Endothelial cell (in vitro differentiated cells): ENCODE measurements at regions not wholly inside any gene's neighbourhood (a gene's known extent, or its start where the extent isn't known, plus 50 kb on each side); places are given as distances from the start of the nearest gene placed in this dataset.

ENCODE experiments used
- DNase-seq: peaks from one replicate; pipeline ENCODE4 v3.0.0; 2021; ENCODE audit warnings: low spot score
- H3K27ac Mint-ChIP-seq: one replicate; pipeline ENCODE4 v1.8.0; 2021; ENCODE audit warnings: mixed read lengths, inconsistent platforms; ENCODE audit not compliant: unreplicated experiment
- H3K27me3 Mint-ChIP-seq: one replicate; pipeline ENCODE4 v1.8.0; 2021; ENCODE audit warnings: mild to moderate bottlenecking, moderate library complexity, mixed read lengths, inconsistent platforms; ENCODE audit not compliant: unreplicated experiment
- H3K36me3 Mint-ChIP-seq: one replicate; pipeline ENCODE4 v1.8.0; 2021; ENCODE audit warnings: mild to moderate bottlenecking, low read depth, mixed read lengths, inconsistent platforms; ENCODE audit not compliant: unreplicated experiment
- H3K4me1 Mint-ChIP-seq: one replicate; pipeline ENCODE4 v1.8.0; 2021; ENCODE audit warnings: mild to moderate bottlenecking, mixed read lengths, inconsistent platforms; ENCODE audit not compliant: unreplicated experiment
- H3K4me3 Mint-ChIP-seq: one replicate; pipeline ENCODE4 v1.8.0; 2021; ENCODE audit warnings: mild to moderate bottlenecking, mixed read lengths, inconsistent platforms; ENCODE audit not compliant: unreplicated experiment
- H3K9me3 Mint-ChIP-seq: one replicate; pipeline ENCODE4 v1.8.0; 2021; ENCODE audit warnings: mixed read lengths, inconsistent platforms; ENCODE audit not compliant: unreplicated experiment
- CTCF ChIP-seq: fragments of 200-600 bp; sonication (generic); IDR thresholded peaks from one replicate; pipeline ENCODE4 v1.5.0; 2021; ENCODE audit warnings: antibody characterized with exemption; ENCODE audit not compliant: unreplicated experiment

GRCh38 chr17:77010667-77011066 is 130.1 kb upstream of the SEC14L1 start:
- Mint-ChIP-seq H3K27me3 (no peaks in the 10 kb centered on the region), H3K4me3 (no peak overlapping the region), H3K9me3 (no peaks in the 10 kb centered on the region), H3K4me1 (peaks cover 5% of the 10 kb centered on the region), H3K36me3 (no peaks in the 10 kb centered on the region), H3K27ac (no peak overlapping the region)
- DNase-seq = no peak
- TF ChIP-seq CTCF = no peak

DNA sequence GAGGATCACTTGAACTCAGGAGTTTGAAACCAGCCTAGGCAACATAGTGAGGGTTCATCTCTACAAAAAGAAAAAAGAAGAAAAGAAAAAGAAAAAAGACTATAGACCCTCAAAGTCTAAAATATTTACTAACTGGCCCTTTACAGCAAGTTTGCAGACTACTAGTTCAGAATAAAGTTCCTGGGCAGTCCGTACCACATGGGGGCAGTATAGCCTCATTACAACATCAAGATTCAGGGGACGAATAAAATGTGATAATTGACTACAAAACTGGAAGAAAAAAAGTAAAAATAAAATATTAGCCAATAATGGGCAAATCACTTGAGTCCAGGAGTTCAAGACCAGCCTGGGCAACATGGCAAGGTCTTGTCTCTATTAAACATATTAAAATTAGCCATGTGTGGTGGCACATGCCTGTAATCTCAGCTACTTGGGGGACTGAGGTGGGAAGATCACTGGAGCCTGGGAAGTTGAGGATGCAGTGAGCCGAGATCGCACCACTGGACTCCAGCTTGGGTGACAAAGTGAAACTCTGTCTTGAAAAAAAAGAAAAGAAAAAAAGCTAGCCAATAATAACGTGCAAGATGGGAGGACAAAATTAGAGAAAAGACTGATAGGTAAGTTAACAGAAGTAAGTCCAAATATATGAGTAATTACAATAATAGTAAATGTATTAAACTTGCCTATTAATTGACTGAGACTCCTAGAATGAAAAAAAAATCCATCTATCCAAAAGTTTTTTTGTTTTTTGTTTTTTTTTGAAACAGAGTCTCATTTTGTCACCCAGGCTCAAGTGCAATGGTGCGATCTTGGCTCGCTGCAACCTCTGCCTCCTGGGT is 129.4 kb upstream of the SEC14L1 start:
- Mint-ChIP-seq H3K27me3 (no peaks in the 10 kb centered on the region), H3K4me1 (peaks cover 5% of the 10 kb centered on the region), H3K9me3 (no peaks in the 10 kb centered on the region), H3K36me3 (no peaks in the 10 kb centered on the region), H3K27ac (no peak overlapping the region), H3K4me3 (no peak overlapping the region)
- TF ChIP-seq CTCF = peak; percentile 78
- DNase-seq = peak; percentile 65

GRCh38 chr17:77018504-77018903 is 122.3 kb upstream of the SEC14L1 start:
- DNase-seq = no peak
- Mint-ChIP-seq H3K27me3 (no peaks in the 10 kb centered on the region), H3K4me1 (peaks cover 8% of the 10 kb centered on the region), H3K27ac (no peak overlapping the region), H3K36me3 (no peaks in the 10 kb centered on the region), H3K9me3 (no peaks in the 10 kb centered on the region), H3K4me3 (no peak overlapping the region)
- TF ChIP-seq CTCF = no peak

DNA sequence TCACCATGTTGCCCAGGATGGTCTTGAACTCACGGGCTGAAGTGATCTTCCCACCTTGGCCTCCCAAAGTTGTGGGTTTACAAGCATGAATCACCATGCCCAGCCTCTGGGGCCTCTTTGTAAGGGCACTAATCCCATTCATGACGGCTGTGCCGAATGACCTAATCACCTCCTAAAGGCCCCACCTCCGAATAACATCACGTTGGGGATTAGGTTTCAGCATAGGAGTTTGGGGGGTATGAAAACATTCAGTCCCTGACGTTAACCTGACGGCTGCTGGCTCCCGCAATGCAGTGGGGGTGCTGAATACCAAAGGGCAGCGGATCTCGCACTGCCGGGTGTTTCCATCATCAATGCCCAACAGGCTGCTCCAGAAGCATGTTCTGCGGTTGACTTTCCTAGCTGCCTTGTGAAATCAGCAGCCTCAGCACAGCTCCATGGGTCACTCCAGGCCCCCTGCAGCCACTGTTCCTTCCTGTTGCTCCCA is 120.8 kb upstream of the SEC14L1 start:
- no peak for TF ChIP-seq CTCF
- Mint-ChIP-seq H3K4me1 (peaks cover 8% of the 10 kb centered on the region), H3K4me3 (no peak overlapping the region), H3K27ac (no peak overlapping the region), H3K27me3 (no peaks in the 10 kb centered on the region), H3K9me3 (no peaks in the 10 kb centered on the region), H3K36me3 (no peaks in the 10 kb centered on the region)
- no peak for DNase-seq

GRCh38 chr17:77020973-77021372 is 119.8 kb upstream of the SEC14L1 start:
- Mint-ChIP-seq H3K36me3 (no peaks in the 10 kb centered on the region), H3K4me1 (peaks cover 8% of the 10 kb centered on the region), H3K9me3 (no peaks in the 10 kb centered on the region), H3K27ac (no peak overlapping the region), H3K27me3 (no peaks in the 10 kb centered on the region), H3K4me3 (no peak overlapping the region)
- no peak for DNase-seq
- TF ChIP-seq CTCF = no peak
